HL-60 (cell line): ENCODE measurements at regions not wholly inside any gene's neighbourhood (a gene's known extent, or its start where the extent isn't known, plus 50 kb on each side); places are given as distances from the start of the nearest gene placed in this dataset.

Source experiments
- GABPA ChIP-seq: IDR thresholded peaks from 2 replicates; pipeline ENCODE4 v1.6.1; 2012; ENCODE audit warnings: low read depth
- POLR2AphosphoS5 ChIP-seq: IDR thresholded peaks from 2 replicates; pipeline ENCODE4 v1.6.1; 2012; ENCODE audit warnings: low read depth
- TF ChIP-seq, protein P1 (sequence below): IDR thresholded peaks from one replicate; pipeline ENCODE4 v1.5.1; 2011; ENCODE audit warnings: low read length, control low read depth, inconsistent platforms; ENCODE audit not compliant: insufficient read depth
- TF ChIP-seq, protein P2 (sequence below): IDR thresholded peaks from 2 replicates; pipeline ENCODE4 v1.6.1; 2012; ENCODE audit warnings: low read depth; ENCODE audit not compliant: insufficient replicate concordance

GRCh38 chr2:172361840-172362239, 65.5 kb upstream of the ITGA6 start:
- TF ChIP-seq GABPA: no peak
- TF ChIP-seq, protein P1, sequence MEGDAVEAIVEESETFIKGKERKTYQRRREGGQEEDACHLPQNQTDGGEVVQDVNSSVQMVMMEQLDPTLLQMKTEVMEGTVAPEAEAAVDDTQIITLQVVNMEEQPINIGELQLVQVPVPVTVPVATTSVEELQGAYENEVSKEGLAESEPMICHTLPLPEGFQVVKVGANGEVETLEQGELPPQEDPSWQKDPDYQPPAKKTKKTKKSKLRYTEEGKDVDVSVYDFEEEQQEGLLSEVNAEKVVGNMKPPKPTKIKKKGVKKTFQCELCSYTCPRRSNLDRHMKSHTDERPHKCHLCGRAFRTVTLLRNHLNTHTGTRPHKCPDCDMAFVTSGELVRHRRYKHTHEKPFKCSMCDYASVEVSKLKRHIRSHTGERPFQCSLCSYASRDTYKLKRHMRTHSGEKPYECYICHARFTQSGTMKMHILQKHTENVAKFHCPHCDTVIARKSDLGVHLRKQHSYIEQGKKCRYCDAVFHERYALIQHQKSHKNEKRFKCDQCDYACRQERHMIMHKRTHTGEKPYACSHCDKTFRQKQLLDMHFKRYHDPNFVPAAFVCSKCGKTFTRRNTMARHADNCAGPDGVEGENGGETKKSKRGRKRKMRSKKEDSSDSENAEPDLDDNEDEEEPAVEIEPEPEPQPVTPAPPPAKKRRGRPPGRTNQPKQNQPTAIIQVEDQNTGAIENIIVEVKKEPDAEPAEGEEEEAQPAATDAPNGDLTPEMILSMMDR: no peak
- no peak for TF ChIP-seq POLR2AphosphoS5
- TF ChIP-seq, protein P2, sequence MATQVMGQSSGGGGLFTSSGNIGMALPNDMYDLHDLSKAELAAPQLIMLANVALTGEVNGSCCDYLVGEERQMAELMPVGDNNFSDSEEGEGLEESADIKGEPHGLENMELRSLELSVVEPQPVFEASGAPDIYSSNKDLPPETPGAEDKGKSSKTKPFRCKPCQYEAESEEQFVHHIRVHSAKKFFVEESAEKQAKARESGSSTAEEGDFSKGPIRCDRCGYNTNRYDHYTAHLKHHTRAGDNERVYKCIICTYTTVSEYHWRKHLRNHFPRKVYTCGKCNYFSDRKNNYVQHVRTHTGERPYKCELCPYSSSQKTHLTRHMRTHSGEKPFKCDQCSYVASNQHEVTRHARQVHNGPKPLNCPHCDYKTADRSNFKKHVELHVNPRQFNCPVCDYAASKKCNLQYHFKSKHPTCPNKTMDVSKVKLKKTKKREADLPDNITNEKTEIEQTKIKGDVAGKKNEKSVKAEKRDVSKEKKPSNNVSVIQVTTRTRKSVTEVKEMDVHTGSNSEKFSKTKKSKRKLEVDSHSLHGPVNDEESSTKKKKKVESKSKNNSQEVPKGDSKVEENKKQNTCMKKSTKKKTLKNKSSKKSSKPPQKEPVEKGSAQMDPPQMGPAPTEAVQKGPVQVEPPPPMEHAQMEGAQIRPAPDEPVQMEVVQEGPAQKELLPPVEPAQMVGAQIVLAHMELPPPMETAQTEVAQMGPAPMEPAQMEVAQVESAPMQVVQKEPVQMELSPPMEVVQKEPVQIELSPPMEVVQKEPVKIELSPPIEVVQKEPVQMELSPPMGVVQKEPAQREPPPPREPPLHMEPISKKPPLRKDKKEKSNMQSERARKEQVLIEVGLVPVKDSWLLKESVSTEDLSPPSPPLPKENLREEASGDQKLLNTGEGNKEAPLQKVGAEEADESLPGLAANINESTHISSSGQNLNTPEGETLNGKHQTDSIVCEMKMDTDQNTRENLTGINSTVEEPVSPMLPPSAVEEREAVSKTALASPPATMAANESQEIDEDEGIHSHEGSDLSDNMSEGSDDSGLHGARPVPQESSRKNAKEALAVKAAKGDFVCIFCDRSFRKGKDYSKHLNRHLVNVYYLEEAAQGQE: no peak
